GM23338 (cell line): ENCODE measurements at regions not wholly inside any gene's neighbourhood (a gene's known extent, or its start where the extent isn't known, plus 50 kb on each side); places are given as distances from the start of the nearest gene placed in this dataset.

ENCODE experiments used
- ATAC-seq: fragments of 200-7000 bp; cut with Tn5 transposase; 3 replicates; pipeline ENCODE4 v1.9.1; 2020
- DNase-seq: peaks from one replicate; pipeline ENCODE4 v3.0.0-alpha.2; 2015; ENCODE audit warnings: low spot score
- H2AFZ ChIP-seq: fragments of 200-600 bp; sonication (generic); 2 replicates; pipeline ENCODE4 v1.8.0; 2016; ENCODE audit warnings: antibody characterized with exemption, mild to moderate bottlenecking, moderate library complexity
- H3F3A ChIP-seq: fragments of 200-600 bp; sonication (generic); replicated peaks from 2 replicates; pipeline ENCODE4 v1.8.0; 2017; ENCODE audit warnings: antibody characterized with exemption, mixed run types, low read depth
- H3K27ac ChIP-seq: fragments of 200-600 bp; sonication (generic); 2 replicates; pipeline ENCODE4 v1.6.1; 2016; ENCODE audit warnings: low read depth
- H3K27me3 ChIP-seq: fragments of 200-600 bp; sonication (generic); 2 replicates; pipeline ENCODE4 v1.8.0; 2016; ENCODE audit warnings: mild to moderate bottlenecking, mixed run types, moderate library complexity; ENCODE audit not compliant: insufficient read depth
- H3K36me3 ChIP-seq: fragments of 200-600 bp; sonication (generic); 2 replicates; pipeline ENCODE4 v1.8.0; 2016; ENCODE audit warnings: mild to moderate bottlenecking; ENCODE audit not compliant: insufficient read depth
- H3K4me1 ChIP-seq: fragments of 200-600 bp; sonication (generic); 2 replicates; pipeline ENCODE4 v1.8.0; 2016; ENCODE audit warnings: mild to moderate bottlenecking, moderate library complexity; ENCODE audit not compliant: insufficient read depth
- H3K4me2 ChIP-seq: fragments of 200-600 bp; sonication (generic); 2 replicates; pipeline ENCODE4 v1.7.1; 2017; ENCODE audit warnings: mixed run types
- H3K4me3 ChIP-seq: fragments of 200-600 bp; sonication (generic); 2 replicates; pipeline ENCODE4 v1.6.1; 2016; ENCODE audit warnings: mixed run types
- H3K79me2 ChIP-seq: fragments of 200-600 bp; sonication (generic); replicated peaks from 2 replicates; pipeline ENCODE4 v1.8.0; 2017; ENCODE audit warnings: mild to moderate bottlenecking; ENCODE audit not compliant: insufficient read depth
- H3K9me2 ChIP-seq: fragments of 200-600 bp; sonication (generic); 2 replicates; pipeline ENCODE4 v1.8.0; 2017; ENCODE audit not compliant: insufficient read depth
- H4K20me1 ChIP-seq: fragments of 200-600 bp; sonication (generic); replicated peaks from 2 replicates; pipeline ENCODE4 v1.8.0; 2017; ENCODE audit warnings: mild to moderate bottlenecking; ENCODE audit not compliant: insufficient read depth
- H3K27ac Mint-ChIP-seq: 2 replicates; pipeline ENCODE4 v1.8.0; 2020; ENCODE audit warnings: inconsistent platforms, mild to moderate bottlenecking, moderate library complexity, mixed read lengths
- H3K27me3 Mint-ChIP-seq: 3 replicates; pipeline ENCODE4 v1.8.0; 2022; ENCODE audit warnings: low read depth, mild to moderate bottlenecking, moderate library complexity, mixed read lengths, inconsistent platforms; ENCODE audit not compliant: insufficient read depth, poor library complexity
- H3K36me3 Mint-ChIP-seq: 3 replicates; pipeline ENCODE4 v1.8.0; 2021; ENCODE audit warnings: low read depth, mild to moderate bottlenecking, inconsistent platforms, moderate library complexity, mixed read lengths
- H3K4me1 Mint-ChIP-seq: 3 replicates; pipeline ENCODE4 v1.8.0; 2020; ENCODE audit warnings: mild to moderate bottlenecking, inconsistent platforms, mixed read lengths
- H3K4me3 Mint-ChIP-seq: 3 replicates; pipeline ENCODE4 v1.8.0; 2021; ENCODE audit warnings: moderate library complexity, mild to moderate bottlenecking, inconsistent platforms, mixed read lengths
- H3K9me3 Mint-ChIP-seq: 3 replicates; pipeline ENCODE4 v1.8.0; 2020; ENCODE audit warnings: moderate library complexity, mild to moderate bottlenecking, inconsistent platforms, mixed read lengths
- CREB1 ChIP-seq: fragments of 250-450 bp; sonication (Bioruptor Pico); IDR thresholded peaks from 2 replicates; pipeline ENCODE4 v1.5.0; 2020; ENCODE audit warnings: low read depth, mild to moderate bottlenecking, moderate library complexity
- ETS1 ChIP-seq: IDR thresholded peaks from 2 replicates; pipeline ENCODE4 v1.6.1; 2016; ENCODE audit warnings: antibody characterized with exemption
- EZH2 ChIP-seq: fragments of 200-600 bp; sonication (generic); IDR thresholded peaks from one replicate; pipeline ENCODE4 v1.8.0; 2017; ENCODE audit warnings: antibody characterized with exemption, mild to moderate bottlenecking, low read depth; ENCODE audit not compliant: unreplicated experiment
- EZH2phosphoT487 ChIP-seq: fragments of 200-600 bp; sonication (generic); IDR thresholded peaks from one replicate; pipeline ENCODE4 v1.8.1; 2018; ENCODE audit warnings: antibody characterized with exemption; ENCODE audit not compliant: unreplicated experiment
- JUNB ChIP-seq: IDR thresholded peaks from one replicate; pipeline ENCODE4 v1.6.1; 2016; ENCODE audit warnings: antibody characterized with exemption; ENCODE audit not compliant: unreplicated experiment
- NANOG ChIP-seq: IDR thresholded peaks from 2 replicates; pipeline ENCODE4 v1.6.1; 2016; ENCODE audit warnings: antibody characterized with exemption, borderline replicate concordance
- POLR2AphosphoS5 ChIP-seq: IDR thresholded peaks from 2 replicates; pipeline ENCODE4 v1.6.1; 2016; ENCODE audit warnings: antibody characterized with exemption, low read depth
- STAT1 ChIP-seq: IDR thresholded peaks from one replicate; pipeline ENCODE4 v1.6.1; 2016; ENCODE audit warnings: antibody characterized with exemption; ENCODE audit not compliant: unreplicated experiment
- ZNF114 ChIP-seq: fragments of 250-450 bp; sonication (Bioruptor Pico); IDR thresholded peaks from 2 replicates; pipeline ENCODE4 v1.5.0; 2020; ENCODE audit warnings: mild to moderate bottlenecking, moderate library complexity
- ZNF331 ChIP-seq: fragments of 250-450 bp; sonication (Bioruptor Pico); IDR thresholded peaks from 2 replicates; pipeline ENCODE4 v1.5.0; 2020; ENCODE audit warnings: low read depth, mild to moderate bottlenecking, moderate library complexity
- TF ChIP-seq, protein P1 (sequence below): fragments of 250-450 bp; sonication (Bioruptor Pico); IDR thresholded peaks from 2 replicates; pipeline ENCODE4 v1.5.0; 2020; ENCODE audit warnings: mild to moderate bottlenecking, moderate library complexity
- TF ChIP-seq, protein P2 (sequence below), 2 experiments: fragments of 200-600 bp in 1 of 2; sonication (generic) in 1 of 2; conservative IDR thresholded peaks; 2 replicates each; pipeline versions ENCODE4 v1.5.1 to v1.6.1; 2016 to 2017; ENCODE audit warnings: antibody characterized with exemption in 2 of 2, low read depth in 2 of 2, mild to moderate bottlenecking in 2 of 2, moderate library complexity in 1 of 2
- TF ChIP-seq, protein P3 (sequence below): IDR thresholded peaks from one replicate; pipeline ENCODE4 v1.6.1; 2018; ENCODE audit warnings: antibody characterized with exemption; ENCODE audit not compliant: unreplicated experiment

- no peaks in the 10 kb centered on the region for H3K79me2 ChIP-seq
- H3K36me3 ChIP-seq: no peaks in the 10 kb centered on the region
- no peaks in the 10 kb centered on the region for H3K9me2 ChIP-seq
- H3K27me3 ChIP-seq: no peaks in the 10 kb centered on the region
- H3F3A ChIP-seq: no peaks in the 10 kb centered on the region
- Mint-ChIP-seq H3K9me3 (peaks cover 8% of the 10 kb centered on the region; the same call in 2 of the 3 replicates), H3K36me3 (no peaks in the 10 kb centered on the region), H3K27ac (no peak overlapping the region), H3K4me3 (no peak overlapping the region), H3K27me3 (peaks cover 9% of the 10 kb centered on the region), H3K4me1 (no peaks in the 10 kb centered on the region)
- no peak for DNase-seq
- H2AFZ ChIP-seq: no peak overlapping the region
- H3K4me2 ChIP-seq: no peak overlapping the region
- TF ChIP-seq JUNB: no peak
- no peak for TF ChIP-seq CREB1 (CRISPR knock-in tag)
- TF ChIP-seq POLR2AphosphoS5: no peak
- TF ChIP-seq, protein P1, sequence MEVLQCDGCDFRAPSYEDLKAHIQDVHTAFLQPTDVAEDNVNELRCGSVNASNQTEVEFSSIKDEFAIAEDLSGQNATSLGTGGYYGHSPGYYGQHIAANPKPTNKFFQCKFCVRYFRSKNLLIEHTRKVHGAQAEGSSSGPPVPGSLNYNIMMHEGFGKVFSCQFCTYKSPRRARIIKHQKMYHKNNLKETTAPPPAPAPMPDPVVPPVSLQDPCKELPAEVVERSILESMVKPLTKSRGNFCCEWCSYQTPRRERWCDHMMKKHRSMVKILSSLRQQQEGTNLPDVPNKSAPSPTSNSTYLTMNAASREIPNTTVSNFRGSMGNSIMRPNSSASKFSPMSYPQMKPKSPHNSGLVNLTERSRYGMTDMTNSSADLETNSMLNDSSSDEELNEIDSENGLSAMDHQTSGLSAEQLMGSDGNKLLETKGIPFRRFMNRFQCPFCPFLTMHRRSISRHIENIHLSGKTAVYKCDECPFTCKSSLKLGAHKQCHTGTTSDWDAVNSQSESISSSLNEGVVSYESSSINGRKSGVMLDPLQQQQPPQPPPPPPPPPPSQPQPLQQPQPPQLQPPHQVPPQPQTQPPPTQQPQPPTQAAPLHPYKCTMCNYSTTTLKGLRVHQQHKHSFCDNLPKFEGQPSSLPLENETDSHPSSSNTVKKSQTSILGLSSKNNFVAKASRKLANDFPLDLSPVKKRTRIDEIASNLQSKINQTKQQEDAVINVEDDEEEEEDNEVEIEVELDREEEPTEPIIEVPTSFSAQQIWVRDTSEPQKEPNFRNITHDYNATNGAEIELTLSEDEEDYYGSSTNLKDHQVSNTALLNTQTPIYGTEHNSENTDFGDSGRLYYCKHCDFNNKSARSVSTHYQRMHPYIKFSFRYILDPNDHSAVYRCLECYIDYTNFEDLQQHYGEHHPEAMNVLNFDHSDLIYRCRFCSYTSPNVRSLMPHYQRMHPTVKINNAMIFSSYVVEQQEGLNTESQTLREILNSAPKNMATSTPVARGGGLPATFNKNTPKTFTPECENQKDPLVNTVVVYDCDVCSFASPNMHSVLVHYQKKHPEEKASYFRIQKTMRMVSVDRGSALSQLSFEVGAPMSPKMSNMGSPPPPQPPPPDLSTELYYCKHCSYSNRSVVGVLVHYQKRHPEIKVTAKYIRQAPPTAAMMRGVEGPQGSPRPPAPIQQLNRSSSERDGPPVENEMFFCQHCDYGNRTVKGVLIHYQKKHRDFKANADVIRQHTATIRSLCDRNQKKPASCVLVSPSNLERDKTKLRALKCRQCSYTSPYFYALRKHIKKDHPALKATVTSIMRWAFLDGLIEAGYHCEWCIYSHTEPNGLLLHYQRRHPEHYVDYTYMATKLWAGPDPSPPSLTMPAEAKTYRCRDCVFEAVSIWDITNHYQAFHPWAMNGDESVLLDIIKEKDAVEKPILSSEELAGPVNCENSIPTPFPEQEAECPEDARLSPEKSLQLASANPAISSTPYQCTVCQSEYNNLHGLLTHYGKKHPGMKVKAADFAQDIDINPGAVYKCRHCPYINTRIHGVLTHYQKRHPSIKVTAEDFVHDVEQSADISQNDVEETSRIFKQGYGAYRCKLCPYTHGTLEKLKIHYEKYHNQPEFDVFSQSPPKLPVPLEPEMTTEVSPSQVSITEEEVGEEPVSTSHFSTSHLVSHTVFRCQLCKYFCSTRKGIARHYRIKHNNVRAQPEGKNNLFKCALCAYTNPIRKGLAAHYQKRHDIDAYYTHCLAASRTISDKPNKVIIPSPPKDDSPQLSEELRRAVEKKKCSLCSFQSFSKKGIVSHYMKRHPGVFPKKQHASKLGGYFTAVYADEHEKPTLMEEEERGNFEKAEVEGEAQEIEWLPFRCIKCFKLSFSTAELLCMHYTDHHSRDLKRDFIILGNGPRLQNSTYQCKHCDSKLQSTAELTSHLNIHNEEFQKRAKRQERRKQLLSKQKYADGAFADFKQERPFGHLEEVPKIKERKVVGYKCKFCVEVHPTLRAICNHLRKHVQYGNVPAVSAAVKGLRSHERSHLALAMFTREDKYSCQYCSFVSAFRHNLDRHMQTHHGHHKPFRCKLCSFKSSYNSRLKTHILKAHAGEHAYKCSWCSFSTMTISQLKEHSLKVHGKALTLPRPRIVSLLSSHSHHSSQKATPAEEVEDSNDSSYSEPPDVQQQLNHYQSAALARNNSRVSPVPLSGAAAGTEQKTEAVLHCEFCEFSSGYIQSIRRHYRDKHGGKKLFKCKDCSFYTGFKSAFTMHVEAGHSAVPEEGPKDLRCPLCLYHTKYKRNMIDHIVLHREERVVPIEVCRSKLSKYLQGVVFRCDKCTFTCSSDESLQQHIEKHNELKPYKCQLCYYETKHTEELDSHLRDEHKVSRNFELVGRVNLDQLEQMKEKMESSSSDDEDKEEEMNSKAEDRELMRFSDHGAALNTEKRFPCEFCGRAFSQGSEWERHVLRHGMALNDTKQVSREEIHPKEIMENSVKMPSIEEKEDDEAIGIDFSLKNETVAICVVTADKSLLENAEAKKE (CRISPR knock-in tag): no peak
- TF ChIP-seq, protein P2, sequence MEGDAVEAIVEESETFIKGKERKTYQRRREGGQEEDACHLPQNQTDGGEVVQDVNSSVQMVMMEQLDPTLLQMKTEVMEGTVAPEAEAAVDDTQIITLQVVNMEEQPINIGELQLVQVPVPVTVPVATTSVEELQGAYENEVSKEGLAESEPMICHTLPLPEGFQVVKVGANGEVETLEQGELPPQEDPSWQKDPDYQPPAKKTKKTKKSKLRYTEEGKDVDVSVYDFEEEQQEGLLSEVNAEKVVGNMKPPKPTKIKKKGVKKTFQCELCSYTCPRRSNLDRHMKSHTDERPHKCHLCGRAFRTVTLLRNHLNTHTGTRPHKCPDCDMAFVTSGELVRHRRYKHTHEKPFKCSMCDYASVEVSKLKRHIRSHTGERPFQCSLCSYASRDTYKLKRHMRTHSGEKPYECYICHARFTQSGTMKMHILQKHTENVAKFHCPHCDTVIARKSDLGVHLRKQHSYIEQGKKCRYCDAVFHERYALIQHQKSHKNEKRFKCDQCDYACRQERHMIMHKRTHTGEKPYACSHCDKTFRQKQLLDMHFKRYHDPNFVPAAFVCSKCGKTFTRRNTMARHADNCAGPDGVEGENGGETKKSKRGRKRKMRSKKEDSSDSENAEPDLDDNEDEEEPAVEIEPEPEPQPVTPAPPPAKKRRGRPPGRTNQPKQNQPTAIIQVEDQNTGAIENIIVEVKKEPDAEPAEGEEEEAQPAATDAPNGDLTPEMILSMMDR (conservative IDR thresholded peaks at IDR 0.05; ENCODE audit: low read depth in 2 of 2): no peak
- no peak for TF ChIP-seq ZNF114 (CRISPR knock-in tag)
- no peak for TF ChIP-seq NANOG
- no peak for TF ChIP-seq ZNF331 (CRISPR knock-in tag)
- no peak for TF ChIP-seq STAT1
- TF ChIP-seq EZH2: no peak
- TF ChIP-seq ETS1: no peak
- no peak for TF ChIP-seq EZH2phosphoT487
- TF ChIP-seq, protein P3, sequence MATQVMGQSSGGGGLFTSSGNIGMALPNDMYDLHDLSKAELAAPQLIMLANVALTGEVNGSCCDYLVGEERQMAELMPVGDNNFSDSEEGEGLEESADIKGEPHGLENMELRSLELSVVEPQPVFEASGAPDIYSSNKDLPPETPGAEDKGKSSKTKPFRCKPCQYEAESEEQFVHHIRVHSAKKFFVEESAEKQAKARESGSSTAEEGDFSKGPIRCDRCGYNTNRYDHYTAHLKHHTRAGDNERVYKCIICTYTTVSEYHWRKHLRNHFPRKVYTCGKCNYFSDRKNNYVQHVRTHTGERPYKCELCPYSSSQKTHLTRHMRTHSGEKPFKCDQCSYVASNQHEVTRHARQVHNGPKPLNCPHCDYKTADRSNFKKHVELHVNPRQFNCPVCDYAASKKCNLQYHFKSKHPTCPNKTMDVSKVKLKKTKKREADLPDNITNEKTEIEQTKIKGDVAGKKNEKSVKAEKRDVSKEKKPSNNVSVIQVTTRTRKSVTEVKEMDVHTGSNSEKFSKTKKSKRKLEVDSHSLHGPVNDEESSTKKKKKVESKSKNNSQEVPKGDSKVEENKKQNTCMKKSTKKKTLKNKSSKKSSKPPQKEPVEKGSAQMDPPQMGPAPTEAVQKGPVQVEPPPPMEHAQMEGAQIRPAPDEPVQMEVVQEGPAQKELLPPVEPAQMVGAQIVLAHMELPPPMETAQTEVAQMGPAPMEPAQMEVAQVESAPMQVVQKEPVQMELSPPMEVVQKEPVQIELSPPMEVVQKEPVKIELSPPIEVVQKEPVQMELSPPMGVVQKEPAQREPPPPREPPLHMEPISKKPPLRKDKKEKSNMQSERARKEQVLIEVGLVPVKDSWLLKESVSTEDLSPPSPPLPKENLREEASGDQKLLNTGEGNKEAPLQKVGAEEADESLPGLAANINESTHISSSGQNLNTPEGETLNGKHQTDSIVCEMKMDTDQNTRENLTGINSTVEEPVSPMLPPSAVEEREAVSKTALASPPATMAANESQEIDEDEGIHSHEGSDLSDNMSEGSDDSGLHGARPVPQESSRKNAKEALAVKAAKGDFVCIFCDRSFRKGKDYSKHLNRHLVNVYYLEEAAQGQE: no peak
- no peak overlapping the region for H3K27ac ChIP-seq
- no peaks in the 10 kb centered on the region for H3K4me1 ChIP-seq
- H3K4me3 ChIP-seq: no peak overlapping the region
- H4K20me1 ChIP-seq: no peaks in the 10 kb centered on the region; the same call in 1 of the 2 replicates
- ATAC-seq: no peak
Measured at GRCh38 chr5:179485845-179486575, 64.3 kb upstream of the RUFY1 start.
